Neural progenitor cell (in vitro differentiated cells): ENCODE measurements at regions not wholly inside any gene's neighbourhood (a gene's known extent, or its start where the extent isn't known, plus 50 kb on each side); places are given as distances from the start of the nearest gene placed in this dataset.

Experiments used
- EZH2 ChIP-seq: fragments of 200-600 bp; sonication (generic); IDR thresholded peaks from 2 replicates; pipeline ENCODE4 v1.6.1; 2017; ENCODE audit warnings: antibody characterized with exemption, mild to moderate bottlenecking, moderate library complexity
- EZH2phosphoT487 ChIP-seq: fragments of 200-600 bp; sonication (generic); IDR thresholded peaks from 2 replicates; pipeline ENCODE4 v1.6.1; 2017; ENCODE audit warnings: antibody characterized with exemption

- no peak for TF ChIP-seq EZH2
- TF ChIP-seq EZH2phosphoT487, result no peak
Observed at GRCh38 chr10:130423455-130424305, 287.5 kb downstream of the GLRX3 start.
